ENCODE measurements at regions not wholly inside any gene's neighbourhood (a gene's known extent, or its start where the extent isn't known, plus 50 kb on each side); places are given as distances from the start of the nearest gene placed in this dataset.

DNA sequence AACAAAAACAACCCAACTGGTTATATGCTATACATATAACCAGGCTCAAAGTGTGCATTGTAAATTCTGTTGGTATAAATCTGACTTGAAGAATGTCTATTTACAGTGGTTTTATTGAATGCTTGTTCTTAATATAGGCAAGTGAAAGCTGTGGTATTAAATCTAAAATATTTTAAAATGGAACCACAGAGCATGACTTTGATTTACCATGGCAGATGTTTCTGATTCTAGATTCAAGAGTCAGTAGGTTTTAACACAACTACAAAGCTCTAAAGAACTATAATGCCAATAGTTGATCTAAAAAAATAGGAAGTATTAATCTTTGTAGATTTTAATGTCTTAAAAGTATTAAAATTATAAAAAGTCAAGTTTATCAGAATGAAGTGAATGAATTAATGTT, 141.9 kb upstream of the PLSCR5 start:
- BruUV-seq (replicated peaks): no TSS peak
- in situ Hi-C loops (cut with HindIII; ENCODE audit: low pct_unique_long_range_greater_than_20kb, low sequenced_read_pairs) (no loop called here), intact Hi-C loops (cut with micrococcal nuclease; ENCODE audit: unreplicated experiment) (no loop called here)
- H3K36me3 ChIP-seq (ENCODE audit: control insufficient read depth, insufficient read depth, low read length): no peaks in the 10 kb centered on the region
- H3K27ac ChIP-seq (ENCODE audit: low read length): no peak overlapping the region
- no peaks in the 10 kb centered on the region for H3K9me3 ChIP-seq (ENCODE audit: control insufficient read depth, insufficient read depth, low read depth, low read length)
- no peaks in the 10 kb centered on the region for H3K4me1 ChIP-seq (ENCODE audit: control insufficient read depth, insufficient read depth, low read length)
- CTCF ChIA-PET: no interaction called here
- ATAC-seq (no peak), DNase-seq (ENCODE audit: low read depth, low spot score) (no peak)
- POLR2A ChIA-PET: no interaction called here
- H3K27me3 ChIP-seq (ENCODE audit: control insufficient read depth, insufficient read depth, low read length): no peaks in the 10 kb centered on the region
- TF ChIP-seq, protein P1, sequence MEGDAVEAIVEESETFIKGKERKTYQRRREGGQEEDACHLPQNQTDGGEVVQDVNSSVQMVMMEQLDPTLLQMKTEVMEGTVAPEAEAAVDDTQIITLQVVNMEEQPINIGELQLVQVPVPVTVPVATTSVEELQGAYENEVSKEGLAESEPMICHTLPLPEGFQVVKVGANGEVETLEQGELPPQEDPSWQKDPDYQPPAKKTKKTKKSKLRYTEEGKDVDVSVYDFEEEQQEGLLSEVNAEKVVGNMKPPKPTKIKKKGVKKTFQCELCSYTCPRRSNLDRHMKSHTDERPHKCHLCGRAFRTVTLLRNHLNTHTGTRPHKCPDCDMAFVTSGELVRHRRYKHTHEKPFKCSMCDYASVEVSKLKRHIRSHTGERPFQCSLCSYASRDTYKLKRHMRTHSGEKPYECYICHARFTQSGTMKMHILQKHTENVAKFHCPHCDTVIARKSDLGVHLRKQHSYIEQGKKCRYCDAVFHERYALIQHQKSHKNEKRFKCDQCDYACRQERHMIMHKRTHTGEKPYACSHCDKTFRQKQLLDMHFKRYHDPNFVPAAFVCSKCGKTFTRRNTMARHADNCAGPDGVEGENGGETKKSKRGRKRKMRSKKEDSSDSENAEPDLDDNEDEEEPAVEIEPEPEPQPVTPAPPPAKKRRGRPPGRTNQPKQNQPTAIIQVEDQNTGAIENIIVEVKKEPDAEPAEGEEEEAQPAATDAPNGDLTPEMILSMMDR (IDR thresholded peaks at IDR 0.05): no peak
- TF ChIP-seq, protein P2, sequence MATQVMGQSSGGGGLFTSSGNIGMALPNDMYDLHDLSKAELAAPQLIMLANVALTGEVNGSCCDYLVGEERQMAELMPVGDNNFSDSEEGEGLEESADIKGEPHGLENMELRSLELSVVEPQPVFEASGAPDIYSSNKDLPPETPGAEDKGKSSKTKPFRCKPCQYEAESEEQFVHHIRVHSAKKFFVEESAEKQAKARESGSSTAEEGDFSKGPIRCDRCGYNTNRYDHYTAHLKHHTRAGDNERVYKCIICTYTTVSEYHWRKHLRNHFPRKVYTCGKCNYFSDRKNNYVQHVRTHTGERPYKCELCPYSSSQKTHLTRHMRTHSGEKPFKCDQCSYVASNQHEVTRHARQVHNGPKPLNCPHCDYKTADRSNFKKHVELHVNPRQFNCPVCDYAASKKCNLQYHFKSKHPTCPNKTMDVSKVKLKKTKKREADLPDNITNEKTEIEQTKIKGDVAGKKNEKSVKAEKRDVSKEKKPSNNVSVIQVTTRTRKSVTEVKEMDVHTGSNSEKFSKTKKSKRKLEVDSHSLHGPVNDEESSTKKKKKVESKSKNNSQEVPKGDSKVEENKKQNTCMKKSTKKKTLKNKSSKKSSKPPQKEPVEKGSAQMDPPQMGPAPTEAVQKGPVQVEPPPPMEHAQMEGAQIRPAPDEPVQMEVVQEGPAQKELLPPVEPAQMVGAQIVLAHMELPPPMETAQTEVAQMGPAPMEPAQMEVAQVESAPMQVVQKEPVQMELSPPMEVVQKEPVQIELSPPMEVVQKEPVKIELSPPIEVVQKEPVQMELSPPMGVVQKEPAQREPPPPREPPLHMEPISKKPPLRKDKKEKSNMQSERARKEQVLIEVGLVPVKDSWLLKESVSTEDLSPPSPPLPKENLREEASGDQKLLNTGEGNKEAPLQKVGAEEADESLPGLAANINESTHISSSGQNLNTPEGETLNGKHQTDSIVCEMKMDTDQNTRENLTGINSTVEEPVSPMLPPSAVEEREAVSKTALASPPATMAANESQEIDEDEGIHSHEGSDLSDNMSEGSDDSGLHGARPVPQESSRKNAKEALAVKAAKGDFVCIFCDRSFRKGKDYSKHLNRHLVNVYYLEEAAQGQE (IDR thresholded peaks at IDR 0.05; ENCODE audit: insufficient read depth in 1 of 2, low read depth in 2 of 2, low read length in 1 of 2): no peak
- no peak for TF ChIP-seq TCF7L2 (IDR thresholded peaks at IDR 0.05; ENCODE audit: low read depth, low read length)
- TF ChIP-seq POLR2AphosphoS5 (IDR thresholded peaks at IDR 0.05; ENCODE audit: low read depth, low read length): no peak
- no peak for TF ChIP-seq SIN3A (IDR thresholded peaks at IDR 0.05; ENCODE audit: borderline replicate concordance, insufficient read depth, low read depth, low read length)
- H3K4me3 ChIP-seq (ENCODE audit: low read depth in 2 of 2, low read length in 2 of 2): no peak overlapping the region

- ChIA-PET CTCF (no interaction called here), POLR2A (no interaction called here)
- no peak for DNase-seq (ENCODE audit: low read depth, low spot score)
Observed at GRCh38 chr3:146746190-146746589, 141.0 kb upstream of the PLSCR5 start.

More at GRCh38 chr3:146746190-146746589, 141.0 kb upstream of the PLSCR5 start:
- in situ Hi-C loops (cut with HindIII; ENCODE audit: low pct_unique_long_range_greater_than_20kb, low sequenced_read_pairs) (no loop called here), intact Hi-C loops (cut with micrococcal nuclease; ENCODE audit: unreplicated experiment) (no loop called here)
- BruUV-seq (replicated peaks): no TSS peak
- no peak overlapping the region for H3K4me3 ChIP-seq (ENCODE audit: low read depth in 2 of 2, low read length in 2 of 2)
- H3K9me3 ChIP-seq (ENCODE audit: control insufficient read depth, insufficient read depth, low read depth, low read length): no peaks in the 10 kb centered on the region
- H3K36me3 ChIP-seq (ENCODE audit: control insufficient read depth, insufficient read depth, low read length): no peaks in the 10 kb centered on the region
- ATAC-seq: no peak
- H3K27ac ChIP-seq (ENCODE audit: low read length): no peak overlapping the region
- no peaks in the 10 kb centered on the region for H3K4me1 ChIP-seq (ENCODE audit: control insufficient read depth, insufficient read depth, low read length)
- no peak for TF ChIP-seq POLR2AphosphoS5 (IDR thresholded peaks at IDR 0.05; ENCODE audit: low read depth, low read length)
- TF ChIP-seq, protein P1 (IDR thresholded peaks at IDR 0.05): no peak
- TF ChIP-seq TCF7L2 (IDR thresholded peaks at IDR 0.05; ENCODE audit: low read depth, low read length): no peak
- TF ChIP-seq, protein P2 (IDR thresholded peaks at IDR 0.05; ENCODE audit: insufficient read depth in 1 of 2, low read depth in 2 of 2, low read length in 1 of 2): no peak
- no peak for TF ChIP-seq SIN3A (IDR thresholded peaks at IDR 0.05; ENCODE audit: borderline replicate concordance, insufficient read depth, low read depth, low read length)
- no peaks in the 10 kb centered on the region for H3K27me3 ChIP-seq (ENCODE audit: control insufficient read depth, insufficient read depth, low read length)
